A549 (cell line): ENCODE measurements at regions not wholly inside any gene's neighbourhood (a gene's known extent, or its start where the extent isn't known, plus 50 kb on each side); places are given as distances from the start of the nearest gene placed in this dataset.

ENCODE experiments used
- ATAC-seq, 2 experiments: fragments of 200-7000 bp in 1 of 2; fragments of >200 bp in 1 of 2; cut with Nextera tagmentation in 1 of 2; cut with Tn5 transposase in 1 of 2; 3 replicates each; pipeline versions ENCODE4 v1.8.0 to v1.9.1; 2018 to 2020; ENCODE audit warnings: mild to moderate bottlenecking in 1 of 2, moderate library complexity in 1 of 2
- CTCF ChIA-PET: fragments of 300-600 bp; sonication (Branson Sonifier 250); formaldehyde crosslinking; extraction: SDS; loops from one replicate; lab custom pipeline; 2021; ENCODE audit warnings: antibody characterized with exemption, inconsistent platforms; lab: Yijun Ruan, JAX
- POLR2A ChIA-PET: fragments of 350-600 bp; formaldehyde crosslinking; extraction: SDS; loops from one replicate; lab custom pipeline; 2021; ENCODE audit warnings: antibody characterized with exemption, inconsistent platforms; lab: Yijun Ruan, JAX
- DNase-seq, 2 experiments: peaks; one replicate each; pipeline versions ENCODE4 v3.0.0 to v3.0.0-alpha.2; 2011 to 2016; ENCODE audit warnings: low read depth in 1 of 2, low spot score in 1 of 2
- FAIRE-seq: peaks from 2 replicates; lab custom pipeline; 2011; peaks lifted over from hg19 to GRCh38; lab: Jason Lieb, UNC
- H3K27ac ChIP-seq, 2 experiments: fragments of >200 bp; sonication (Bioruptor Twin); formaldehyde crosslinking; 3 replicates each; pipeline ENCODE4 v1.5.1; 2016 to 2017
- H3K4me1 ChIP-seq: fragments of >200 bp; sonication (Bioruptor Twin); formaldehyde crosslinking; 3 replicates; pipeline ENCODE4 v1.6.1; 2016
- H3K4me2 ChIP-seq: fragments of >200 bp; sonication (Bioruptor Twin); formaldehyde crosslinking; 3 replicates; pipeline ENCODE4 v1.6.1; 2016
- H3K4me3 ChIP-seq: fragments of >200 bp; sonication (Bioruptor Twin); formaldehyde crosslinking; 3 replicates; pipeline ENCODE4 v1.5.1; 2016
- H3K9me3 ChIP-seq: fragments of >200 bp; sonication (Bioruptor Twin); formaldehyde crosslinking; 3 replicates; pipeline ENCODE4 v1.6.1; 2016
- CBX2 ChIP-seq: fragments of 200-600 bp; sonication (generic); IDR thresholded peaks from 2 replicates; pipeline ENCODE4 v1.6.1; 2016; ENCODE audit warnings: low read depth, mild to moderate bottlenecking, borderline replicate concordance
- CBX8 ChIP-seq: fragments of 200-600 bp; sonication (generic); IDR thresholded peaks from 2 replicates; pipeline ENCODE4 v1.6.1; 2016
- CHD4 ChIP-seq: fragments of 200-600 bp; sonication (generic); IDR thresholded peaks from 2 replicates; pipeline ENCODE4 v1.6.1; 2016; ENCODE audit warnings: antibody characterized with exemption, mild to moderate bottlenecking, borderline replicate concordance
- EHF ChIP-seq: fragments of 250-450 bp; sonication (Bioruptor Pico); IDR thresholded peaks from 2 replicates; pipeline ENCODE4 v1.5.0; 2020; ENCODE audit warnings: mild to moderate bottlenecking
- EP300 ChIP-seq, 2 experiments: fragments of >200 bp; sonication (Bioruptor Twin); formaldehyde crosslinking; IDR thresholded peaks; 2 replicates in 1 of 2; 3 replicates in 1 of 2; pipeline ENCODE4 v1.6.1; 2016 to 2017
- FOSB ChIP-seq: fragments of 250-450 bp; sonication (Bioruptor Pico); IDR thresholded peaks from 2 replicates; pipeline ENCODE4 v1.5.0; 2020; ENCODE audit warnings: mild to moderate bottlenecking, moderate library complexity
- HDAC2 ChIP-seq: fragments of 200-600 bp; sonication (generic); IDR thresholded peaks from 2 replicates; pipeline ENCODE4 v1.6.1; 2016
- HES2 ChIP-seq: fragments of >200 bp; sonication (Bioruptor Twin); formaldehyde crosslinking; IDR thresholded peaks from 2 replicates; pipeline ENCODE4 v1.6.1; 2016
- HEYL ChIP-seq: fragments of 250-450 bp; sonication (Bioruptor Pico); IDR thresholded peaks from 2 replicates; pipeline ENCODE4 v1.8.0; 2021; ENCODE audit warnings: mild to moderate bottlenecking, moderate library complexity
- HMGXB4 ChIP-seq: fragments of 250-450 bp; sonication (Bioruptor Pico); IDR thresholded peaks from 2 replicates; pipeline ENCODE4 v1.5.0; 2021; ENCODE audit warnings: mild to moderate bottlenecking, moderate library complexity, borderline replicate concordance
- HOXA7 ChIP-seq: fragments of 250-450 bp; sonication (Bioruptor Pico); IDR thresholded peaks from 2 replicates; pipeline ENCODE4 v1.5.0; 2020; ENCODE audit warnings: mild to moderate bottlenecking, moderate library complexity
- HOXB13 ChIP-seq: fragments of 250-450 bp; sonication (Bioruptor Pico); IDR thresholded peaks from 2 replicates; pipeline ENCODE4 v1.5.0; 2020; ENCODE audit warnings: low read depth, mild to moderate bottlenecking, moderate library complexity
- JUNB ChIP-seq: fragments of >200 bp; sonication (Bioruptor Twin); formaldehyde crosslinking; IDR thresholded peaks from 2 replicates; pipeline ENCODE4 v1.6.1; 2016
- KDM5A ChIP-seq: fragments of 200-600 bp; sonication (generic); IDR thresholded peaks from 2 replicates; pipeline ENCODE4 v1.6.1; 2016; ENCODE audit warnings: antibody characterized with exemption, mild to moderate bottlenecking
- MAX ChIP-seq: IDR thresholded peaks from 2 replicates; pipeline ENCODE4 v1.6.1; 2012
- NFE2L2 ChIP-seq: fragments of 150-350 bp; conservative IDR thresholded peaks from 2 replicates; pipeline ENCODE4 v1.6.1; 2014; ENCODE audit warnings: low read length
- NR3C1 ChIP-seq: fragments of >200 bp; sonication (Bioruptor Twin); formaldehyde crosslinking; IDR thresholded peaks from 3 replicates; pipeline ENCODE4 v1.6.1; 2017
- PBX3 ChIP-seq: IDR thresholded peaks from 2 replicates; pipeline ENCODE4 v1.6.1; 2012
- PHF8 ChIP-seq: fragments of 200-600 bp; sonication (generic); IDR thresholded peaks from 2 replicates; pipeline ENCODE4 v1.6.1; 2016; ENCODE audit warnings: low read depth, mild to moderate bottlenecking, antibody characterized with exemption, moderate library complexity, borderline replicate concordance
- POLR2A ChIP-seq: IDR thresholded peaks from 2 replicates; pipeline ENCODE4 v1.6.1; 2012; ENCODE audit warnings: mild to moderate bottlenecking, low read length
- POLR2AphosphoS2 ChIP-seq: conservative IDR thresholded peaks from 2 replicates; pipeline ENCODE4 v1.6.1; 2012; ENCODE audit warnings: low read length, improper control_type of control experiment, inconsistent platforms
- RARB ChIP-seq: fragments of 250-450 bp; sonication (Bioruptor Pico); IDR thresholded peaks from 2 replicates; pipeline ENCODE4 v1.8.0; 2021; ENCODE audit warnings: mild to moderate bottlenecking, moderate library complexity
- RNF2 ChIP-seq: fragments of 200-600 bp; sonication (generic); IDR thresholded peaks from 2 replicates; pipeline ENCODE4 v1.6.1; 2016; ENCODE audit warnings: low read depth, mild to moderate bottlenecking, antibody characterized with exemption, moderate library complexity, borderline replicate concordance
- SMC3 ChIP-seq: fragments of >200 bp; sonication (Bioruptor Twin); formaldehyde crosslinking; IDR thresholded peaks from 3 replicates; pipeline ENCODE4 v1.6.1; 2018; ENCODE audit warnings: inconsistent platforms
- TFCP2L1 ChIP-seq: fragments of 250-450 bp; sonication (Bioruptor Pico); IDR thresholded peaks from 2 replicates; pipeline ENCODE4 v1.5.0; 2021; ENCODE audit warnings: mild to moderate bottlenecking
- TP53 ChIP-seq: fragments of 250-450 bp; sonication (Bioruptor Pico); IDR thresholded peaks from 2 replicates; pipeline ENCODE4 v1.5.0; 2021; ENCODE audit warnings: mild to moderate bottlenecking, moderate library complexity
- USF2 ChIP-seq: fragments of 450-650 bp; IDR thresholded peaks from 2 replicates; pipeline ENCODE4 v1.6.1; 2014; ENCODE audit warnings: antibody characterized with exemption
- ZC3H11A ChIP-seq: fragments of 450-650 bp; IDR thresholded peaks from 2 replicates; pipeline ENCODE4 v1.6.1; 2014; ENCODE audit warnings: antibody characterized with exemption, mild to moderate bottlenecking
- ZFP36 ChIP-seq: fragments of 450-650 bp; IDR thresholded peaks from 2 replicates; pipeline ENCODE4 v1.6.1; 2014; ENCODE audit warnings: borderline replicate concordance; ENCODE audit not compliant: partially characterized antibody
- ZSCAN20 ChIP-seq: fragments of 250-450 bp; sonication (Bioruptor Pico); IDR thresholded peaks from 2 replicates; pipeline ENCODE4 v1.8.0; 2022; ENCODE audit warnings: mild to moderate bottlenecking, moderate library complexity
- WGBS: methylation state at CpG from one replicate; pipeline ENCODE4 v1.1.6; 2017; ENCODE audit errors: missing lambda C conversion rate; 5-methylcytosine and 5-hydroxymethylcytosine counted together

GRCh38 chr6:138572167-138572875 is 73.0 kb upstream of the NHSL1 start:
- Histone ChIP-seq H3K4me1 (no peaks in the 10 kb centered on the region), H3K4me2 (no peak overlapping the region), H3K27ac (no peak overlapping the region), H3K4me3 (no peak overlapping the region), H3K9me3 (no peaks in the 10 kb centered on the region)
- no peak for ATAC-seq
- FAIRE-seq: no peak
- no peak for DNase-seq
- TF ChIP-seq HOXA7 (CRISPR knock-in tag) (no peak), NR3C1 (no peak), POLR2AphosphoS2 (no peak), CBX2 (no peak), HMGXB4 (CRISPR knock-in tag) (no peak), NFE2L2 (no peak), FOSB (no peak), EP300 (IDR thresholded peaks at IDR 0.05) (no peak), RNF2 (no peak), ZSCAN20 (CRISPR knock-in tag) (no peak), TP53 (CRISPR knock-in tag) (no peak), PBX3 (no peak), KDM5A (no peak), ZC3H11A (no peak), USF2 (no peak), CBX8 (no peak), HEYL (CRISPR knock-in tag) (no peak), HDAC2 (no peak), JUNB (no peak)
- POLR2A ChIA-PET: no interaction called here
- CTCF ChIA-PET: no interaction called here
- WGBS: 87% methylated on average over 19 of the region's 19 CpGs

- POLR2A ChIA-PET: no interaction called here
- H3K4me3 ChIP-seq: no peak overlapping the region
- H3K9me3 ChIP-seq: no peaks in the 10 kb centered on the region
- FAIRE-seq (no peak), DNase-seq (no peak), ATAC-seq (no peak)
- TF ChIP-seq ZFP36: no peak
- no peak for TF ChIP-seq HOXB13 (CRISPR knock-in tag)
- no peak for TF ChIP-seq RARB (CRISPR knock-in tag)
- TF ChIP-seq TFCP2L1 (CRISPR knock-in tag): no peak
- no peak for TF ChIP-seq PHF8
- no peak for TF ChIP-seq JUNB
- TF ChIP-seq HOXA7 (CRISPR knock-in tag): no peak
- TF ChIP-seq MAX: no peak
- no peak for TF ChIP-seq CHD4
- no peak for TF ChIP-seq SMC3
- no peak for TF ChIP-seq EP300 (IDR thresholded peaks at IDR 0.05)
- no peak for TF ChIP-seq POLR2A
- no peak for TF ChIP-seq NFE2L2
- no peak for TF ChIP-seq USF2
- TF ChIP-seq EHF (CRISPR knock-in tag): no peak
- no peak for TF ChIP-seq HES2
- no peak overlapping the region for H3K4me2 ChIP-seq
- WGBS: 84% methylated on average over 5 of the region's 6 CpGs
- CTCF ChIA-PET: no interaction called here
- H3K27ac ChIP-seq: no peak overlapping the region
- H3K4me1 ChIP-seq: no peaks in the 10 kb centered on the region
Measured at GRCh38 chr6:138572885-138573284, 73.6 kb upstream of the NHSL1 start.
